COLO668 (cell line): ENCODE measurements at regions not wholly inside any gene's neighbourhood (a gene's known extent, or its start where the extent isn't known, plus 50 kb on each side); places are given as distances from the start of the nearest gene placed in this dataset.
A peak's percentile ranks its signal among the peaks of the same experiment; 100 is the strongest.
"Not testable (repeated sequence)": the region's sequence is repeated elsewhere in the genome, so short reads cannot be mapped to it uniquely, and the experiment has no call there.

ENCODE experiments used
- DNase-seq: peaks from one replicate; lab custom pipeline; 2025; ENCODE audit not compliant: unreplicated experiment; lab: John Stamatoyannopoulos, UW

- not testable (repeated sequence) for DNase-seq
Measured at GRCh38 chr11:42434911-42435310, 876.9 kb upstream of the API5 start.

GRCh38 chr11:42444406-42444805 lies 867.4 kb upstream of the API5 start:
- no peak for DNase-seq

- no peak for DNase-seq
Measured at GRCh38 chr11:42462558-42463310, 849.1 kb upstream of the API5 start.

GRCh38 chr11:42465623-42466022 lies 846.2 kb upstream of the API5 start:
- peak; percentile 49 for DNase-seq

GRCh38 chr11:42473106-42473505 lies 838.7 kb upstream of the API5 start:
- DNase-seq, result no peak

- DNase-seq, result no peak
Measured at GRCh38 chr11:42482822-42483221, 829.0 kb upstream of the API5 start.

GRCh38 chr11:42490506-42490905 lies 821.3 kb upstream of the API5 start:
- DNase-seq, result no peak

- DNase-seq, result no peak
Measured at GRCh38 chr11:42494459-42494858, 817.3 kb upstream of the API5 start.

- DNase-seq, result no peak
Measured at GRCh38 chr11:42498971-42499370, 812.8 kb upstream of the API5 start.

- no peak for DNase-seq
Measured at GRCh38 chr11:42502151-42502550, 809.6 kb upstream of the API5 start.

- DNase-seq, result no peak
Measured at GRCh38 chr11:42521994-42522393, 789.8 kb upstream of the API5 start.

DNA sequence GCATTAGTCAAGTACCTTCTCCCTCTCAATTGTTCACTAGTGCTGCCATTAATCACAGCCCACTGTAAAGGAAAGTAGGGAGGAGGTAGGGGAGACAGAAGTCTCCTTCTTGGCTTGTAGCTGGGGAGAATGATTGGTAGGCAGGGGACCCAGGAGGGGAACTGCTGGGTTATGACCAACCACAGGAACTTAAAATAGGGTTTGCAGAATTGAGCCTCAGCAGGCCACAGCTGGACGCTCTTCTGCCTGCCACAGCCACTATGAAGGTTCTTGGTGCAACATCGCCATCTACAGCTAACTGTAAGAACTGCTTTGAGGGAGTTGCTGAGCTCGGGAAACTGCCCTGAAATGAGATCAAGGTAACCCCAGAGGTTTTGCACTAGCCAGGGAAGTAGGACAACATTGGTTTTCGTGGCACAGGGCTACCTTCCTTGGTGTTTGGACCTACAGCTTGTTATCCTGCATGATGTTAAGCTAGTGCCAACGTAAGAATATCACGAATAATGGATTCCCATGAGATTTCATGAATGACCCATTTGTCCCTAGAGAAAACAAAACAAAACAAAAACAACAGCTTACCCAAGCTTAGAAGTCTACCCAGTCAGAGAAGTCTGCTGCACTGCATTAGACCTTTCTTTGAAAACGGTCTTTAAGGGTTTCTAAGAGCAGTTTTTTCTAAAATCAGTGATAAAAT lies 787.1 kb upstream of the API5 start:
- peak; percentile 74 for DNase-seq

- DNase-seq, result no peak
Measured at GRCh38 chr11:42526426-42526825, 785.4 kb upstream of the API5 start.

DNA sequence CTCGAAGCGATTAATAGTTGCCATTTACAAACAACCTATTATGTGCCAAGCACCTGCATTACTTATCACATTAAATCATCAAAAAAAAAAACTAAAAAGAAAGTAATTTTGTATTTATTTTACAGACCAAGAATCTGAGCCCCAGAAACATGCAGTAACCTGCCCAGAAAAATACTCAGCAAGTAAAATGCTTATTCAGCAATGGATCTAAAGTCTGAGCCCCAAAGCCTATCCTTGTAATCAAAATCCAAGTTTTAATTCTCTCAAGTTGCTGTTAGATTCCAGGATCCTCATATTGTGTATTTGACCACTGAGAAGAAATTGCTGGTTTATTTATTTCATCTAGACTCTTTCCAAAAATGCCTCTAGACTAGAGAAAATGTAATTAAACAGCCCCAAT lies 783.3 kb upstream of the API5 start:
- DNase-seq, result no peak

DNA sequence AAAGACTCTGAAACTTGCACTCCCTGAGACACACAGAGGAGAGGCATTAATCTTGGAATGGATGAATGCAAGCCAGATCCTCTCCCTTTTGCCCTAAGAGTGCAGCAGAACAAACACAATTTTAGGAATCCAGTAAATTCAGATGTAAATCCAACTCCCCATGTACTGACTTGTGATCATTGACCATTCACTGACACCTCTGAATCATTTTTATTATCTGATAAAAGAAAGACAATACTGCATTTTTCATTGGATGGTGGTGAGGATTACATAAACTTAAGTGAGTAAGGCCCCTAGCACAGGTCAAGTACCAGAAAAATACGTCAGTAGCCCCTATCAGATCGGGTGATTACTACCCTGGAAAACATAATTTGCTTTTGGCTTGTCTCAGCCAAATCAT lies 782.9 kb upstream of the API5 start:
- DNase-seq, result no peak

- DNase-seq, result no peak
Measured at GRCh38 chr11:42536611-42537360, 775.0 kb upstream of the API5 start.

DNA sequence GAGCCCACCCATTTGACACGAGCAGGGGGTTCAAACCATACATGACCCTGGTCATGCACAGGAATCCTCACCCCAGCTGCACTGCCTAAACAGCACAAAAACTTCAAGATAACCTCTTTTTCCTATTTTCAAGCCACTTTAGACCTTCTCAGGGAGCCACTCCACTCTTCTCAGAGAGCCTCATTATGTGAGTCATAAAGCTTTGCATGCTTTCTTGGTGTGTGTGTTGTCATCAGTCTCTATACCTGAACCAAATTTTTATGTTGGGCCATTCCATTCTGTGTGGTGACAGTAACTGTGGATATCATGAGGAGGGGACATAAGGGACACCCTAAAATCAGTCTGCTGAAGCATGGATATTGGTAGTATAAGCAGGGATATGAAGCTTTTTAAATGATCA lies 769.5 kb upstream of the API5 start:
- DNase-seq, result no peak

DNA sequence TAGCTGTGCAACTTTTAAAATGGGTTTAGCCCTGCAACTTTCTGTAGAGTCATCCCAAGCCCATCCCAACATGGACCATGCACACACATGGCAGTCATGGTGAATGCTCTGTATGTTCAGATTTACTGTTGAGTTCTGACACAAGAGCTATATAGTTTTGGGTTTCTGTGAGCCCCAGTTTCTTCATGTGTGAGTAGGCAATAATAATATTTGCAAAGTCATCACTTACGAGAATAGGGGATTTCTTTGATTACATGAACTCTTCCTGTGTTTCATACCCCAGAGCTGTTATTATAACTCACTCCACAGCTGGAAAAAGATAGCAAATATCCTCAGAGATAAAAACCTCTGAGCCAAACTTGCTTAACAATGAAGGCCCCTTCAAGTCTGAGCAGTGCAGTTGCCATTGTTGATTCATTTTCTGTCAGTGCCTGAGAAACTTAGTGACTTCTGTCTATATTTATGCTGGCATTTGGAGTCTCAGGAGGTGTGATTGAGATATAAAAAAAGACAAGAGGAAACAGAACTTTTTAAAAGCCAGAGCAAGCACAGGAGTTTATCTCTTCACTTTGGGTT lies 767.9 kb upstream of the API5 start:
- no peak for DNase-seq

GRCh38 chr11:42544726-42545125 lies 767.1 kb upstream of the API5 start:
- DNase-seq, result no peak

DNA sequence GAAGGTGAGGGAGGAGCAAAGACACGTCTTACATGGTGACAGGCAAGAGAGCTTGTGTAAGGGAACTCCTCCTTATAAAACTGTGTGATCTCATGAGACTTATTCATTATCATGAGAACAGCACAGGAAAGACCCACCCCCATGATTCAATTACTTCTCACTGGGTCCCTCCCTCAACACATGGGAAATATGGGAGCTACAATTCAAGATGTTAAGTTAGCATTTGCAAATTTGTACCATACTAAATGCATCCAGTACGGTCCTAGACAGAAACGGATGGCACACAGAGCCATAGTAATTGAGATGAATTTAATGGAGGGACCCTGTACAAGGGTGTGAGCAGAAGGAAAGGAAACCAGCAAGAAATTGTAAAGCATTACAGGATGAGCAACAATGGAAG lies 765.8 kb upstream of the API5 start:
- no peak for DNase-seq

GRCh38 chr11:42552786-42553185 lies 759.0 kb upstream of the API5 start:
- DNase-seq, result no peak

GRCh38 chr11:42555190-42555589 lies 756.6 kb upstream of the API5 start:
- DNase-seq, result no peak
